CD4-positive, alpha-beta T cell treated with Interferon alpha-2 for 1 hour (primary cell): ENCODE measurements at regions not wholly inside any gene's neighbourhood (a gene's known extent, or its start where the extent isn't known, plus 50 kb on each side); places are given as distances from the start of the nearest gene placed in this dataset.

Experiments used
- DNase-seq, 2 donors: peaks; one replicate each; pipeline ENCODE4 v3.0.0-alpha.2; 2020 to 2022

DNA sequence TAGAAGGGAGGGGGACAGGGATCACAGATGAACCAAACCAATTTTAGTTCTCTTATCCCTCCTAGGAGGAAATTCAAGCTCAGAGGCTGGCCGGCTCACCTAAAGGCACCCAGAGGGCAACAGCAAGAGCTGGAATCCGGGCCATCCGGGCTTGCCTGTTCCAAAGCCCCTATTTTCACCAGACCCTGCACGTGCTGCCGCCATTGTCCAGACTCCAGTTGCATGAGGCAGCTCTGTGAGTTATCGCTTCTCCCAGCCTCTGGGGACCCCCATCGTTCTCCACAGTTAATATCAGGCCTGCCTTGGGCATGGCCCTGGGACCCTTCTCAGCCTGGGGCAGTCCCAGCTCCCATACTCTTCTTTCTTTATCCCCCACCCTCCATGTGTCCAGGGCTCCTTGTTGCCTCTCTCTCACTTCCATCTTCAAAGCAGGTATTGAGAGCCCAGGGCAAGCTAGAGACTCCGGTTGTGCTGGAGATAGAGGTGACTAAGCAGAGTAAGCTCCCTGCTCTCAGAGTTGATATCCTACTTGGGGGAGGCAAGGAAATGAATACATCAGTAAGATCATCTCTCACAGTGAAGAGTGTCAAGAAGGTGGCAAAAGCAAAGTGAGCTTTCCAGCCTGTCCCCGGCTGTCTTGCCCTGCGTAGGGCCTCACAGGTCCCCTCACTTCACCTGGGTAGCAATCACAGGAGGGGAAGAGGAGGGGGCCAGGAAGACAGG lies 322.8 kb downstream of the UACA start:
- no peak for DNase-seq

DNA sequence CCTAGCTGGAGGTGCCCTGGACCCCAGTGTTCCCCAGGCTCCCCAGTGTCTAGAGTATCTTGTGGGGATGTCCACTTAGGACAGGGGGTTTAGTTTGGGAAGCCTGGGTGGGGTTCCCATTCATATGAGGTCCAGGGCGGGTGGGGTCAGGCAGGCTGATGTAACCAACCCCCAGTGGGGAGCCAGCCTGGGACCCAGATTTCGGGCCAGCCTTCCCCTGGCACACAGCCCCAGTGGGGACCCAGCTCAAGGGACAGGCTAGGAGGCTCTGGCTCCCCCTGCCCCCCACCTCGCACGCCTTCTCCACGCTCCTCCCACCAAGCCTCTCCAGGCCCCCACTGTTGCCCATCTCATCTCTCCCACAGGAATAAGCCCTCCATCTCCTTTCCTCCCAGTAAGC lies 323.5 kb downstream of the UACA start:
- no peak for DNase-seq

DNA sequence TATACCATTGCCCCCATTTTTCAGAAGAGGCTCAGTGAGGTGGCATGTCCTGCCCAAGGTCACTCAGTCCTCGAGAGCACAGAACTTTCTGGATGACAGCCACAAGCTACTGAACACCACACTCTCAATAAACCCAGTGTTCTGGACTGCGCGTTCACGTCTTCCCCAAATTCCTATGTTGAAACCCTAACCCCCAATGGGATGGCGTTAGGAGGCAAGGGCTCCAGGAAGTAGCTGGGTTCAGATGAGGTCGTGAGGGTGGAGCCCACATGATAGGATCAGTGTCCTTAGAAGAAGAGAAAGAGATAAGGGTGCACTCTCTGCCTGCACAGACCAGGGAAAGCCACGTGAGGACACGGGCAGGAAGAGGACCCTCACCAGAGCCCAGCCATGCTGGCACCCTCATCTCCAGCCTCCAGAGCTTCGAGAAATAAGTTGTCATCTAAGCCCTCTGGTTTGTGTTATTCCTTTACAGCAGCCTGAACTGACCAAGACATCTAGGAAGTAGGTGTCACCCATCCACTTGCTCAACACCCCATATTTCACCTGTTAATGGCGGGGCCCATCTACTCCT lies 324.0 kb downstream of the UACA start:
- no peak for DNase-seq

DNA sequence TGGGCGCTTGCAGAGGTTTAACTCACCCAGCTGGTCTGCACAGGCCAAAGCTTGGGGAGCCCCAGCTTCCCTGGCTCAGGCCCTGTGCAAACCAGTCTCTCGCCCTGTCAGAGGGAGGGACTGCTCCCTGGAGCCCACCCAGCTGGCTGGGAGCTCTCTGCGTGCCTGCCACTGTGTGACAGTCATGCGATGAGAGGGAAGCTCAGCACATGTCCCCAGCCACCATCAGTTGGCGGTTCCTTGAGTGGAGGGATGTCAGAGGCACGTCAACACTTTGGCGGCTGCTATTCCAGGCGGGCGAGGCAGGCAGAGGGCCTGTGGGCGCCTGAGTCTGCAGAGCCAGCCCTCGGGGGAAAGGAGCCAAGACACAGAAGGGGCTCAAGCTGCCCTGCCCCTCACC lies 324.6 kb downstream of the UACA start:
- no peak for DNase-seq

DNA sequence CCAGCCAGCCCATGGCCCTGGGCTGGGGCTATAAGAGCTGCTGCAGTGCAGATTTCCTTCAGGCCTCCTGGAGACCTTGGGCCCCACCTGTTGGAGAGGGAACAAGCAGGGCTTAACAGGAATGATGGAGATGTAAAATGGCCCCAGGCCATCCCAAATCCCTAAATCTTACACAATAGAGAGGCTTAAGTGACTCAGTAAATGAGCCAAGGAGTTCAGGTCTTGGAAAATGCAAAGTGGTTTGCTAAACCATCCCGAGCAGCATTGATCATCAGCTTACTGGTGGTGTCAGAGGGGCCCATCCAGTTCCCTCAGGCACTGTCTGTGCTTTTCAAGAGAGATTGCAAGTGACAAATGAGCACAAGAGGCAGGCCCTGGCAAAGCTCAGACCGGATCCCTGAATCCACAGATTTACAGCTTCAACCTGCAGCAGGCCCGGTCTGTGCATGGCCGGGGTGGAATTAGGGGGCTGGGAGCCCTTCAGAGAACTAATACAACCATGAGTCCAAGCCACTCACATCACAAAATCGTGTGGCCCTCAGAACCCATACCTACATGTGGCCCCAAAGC lies 325.4 kb downstream of the UACA start:
- DNase-seq: no peak

DNA sequence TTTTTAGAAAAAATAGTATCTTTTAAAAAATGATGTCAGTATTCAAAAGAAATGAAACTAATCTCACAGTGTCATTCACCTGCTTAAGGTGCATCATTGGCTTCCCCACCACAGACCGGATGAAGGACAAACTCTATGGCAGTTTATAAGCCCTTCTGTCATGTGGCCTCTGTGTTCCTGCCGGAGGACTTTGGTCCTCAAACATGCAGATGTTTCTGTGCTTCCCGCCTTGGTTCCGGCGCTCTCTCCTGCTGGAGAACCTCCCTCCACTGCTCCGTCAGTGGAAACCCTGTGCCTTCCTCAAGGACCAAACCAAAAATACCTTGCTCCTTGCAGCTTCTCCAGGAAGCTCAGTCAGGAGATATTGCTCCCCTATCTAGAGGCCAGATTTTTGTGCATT lies 326.3 kb downstream of the UACA start:
- no peak for DNase-seq

DNA sequence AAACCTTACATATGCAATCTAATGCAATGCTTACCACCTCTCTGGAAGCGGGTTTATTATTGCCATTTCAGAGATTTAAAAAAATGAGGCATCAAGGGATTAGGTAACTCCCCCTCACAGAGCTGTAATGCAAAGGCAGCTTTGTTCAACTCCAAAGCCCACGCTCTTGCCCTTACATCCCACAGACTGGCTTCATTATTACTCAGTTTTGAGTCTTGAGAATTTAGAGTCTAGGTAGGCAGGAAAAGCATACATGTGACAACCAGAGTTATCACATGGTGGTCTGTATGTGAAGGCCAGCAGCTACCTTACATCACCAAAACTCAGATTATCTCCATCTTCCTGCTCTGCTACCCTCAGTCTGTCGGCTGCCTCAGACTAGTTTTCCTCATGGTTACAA lies 326.9 kb downstream of the UACA start:
- DNase-seq: no peak

DNA sequence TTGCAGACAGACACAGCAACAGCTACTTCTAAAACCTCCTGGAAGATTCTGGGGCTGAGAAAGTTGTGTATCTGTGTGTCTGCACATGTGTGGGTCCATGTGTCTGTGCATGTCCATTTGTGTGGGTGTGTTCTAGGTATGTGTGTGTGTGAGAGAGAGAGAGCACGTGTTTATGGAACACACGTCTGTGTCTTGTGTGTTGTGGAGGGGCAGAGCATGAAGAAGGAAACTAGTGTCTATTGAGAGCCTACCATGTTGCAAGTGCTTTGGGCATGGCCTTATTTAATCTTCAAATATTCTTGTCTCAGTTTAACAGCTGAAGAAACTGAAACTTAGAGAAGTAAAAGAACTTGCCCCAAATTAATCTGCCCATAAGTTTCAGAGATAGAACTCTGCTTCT lies 327.5 kb downstream of the UACA start:
- DNase-seq: no peak

DNA sequence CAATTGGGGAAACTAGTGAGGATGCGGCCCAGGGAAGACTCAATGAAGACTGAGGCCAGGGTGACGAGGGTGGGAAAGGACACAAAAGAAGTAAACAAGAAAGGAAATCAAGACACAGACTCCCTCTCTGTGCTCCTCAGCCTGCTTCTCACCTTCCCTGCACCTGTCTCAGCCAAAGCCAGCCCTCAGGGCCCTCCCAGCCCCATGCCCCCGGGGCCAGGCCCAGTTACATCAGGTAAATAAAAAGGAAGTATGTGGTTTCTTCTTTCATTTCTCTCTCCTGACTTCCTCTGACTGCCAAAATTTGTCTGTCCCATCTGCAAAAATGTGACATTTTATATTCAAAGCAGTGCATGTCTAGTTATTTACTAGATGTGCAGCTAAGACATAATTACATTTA lies 328.0 kb downstream of the UACA start:
- peak in 1 of 2 donors; percentile 43 for DNase-seq

DNA sequence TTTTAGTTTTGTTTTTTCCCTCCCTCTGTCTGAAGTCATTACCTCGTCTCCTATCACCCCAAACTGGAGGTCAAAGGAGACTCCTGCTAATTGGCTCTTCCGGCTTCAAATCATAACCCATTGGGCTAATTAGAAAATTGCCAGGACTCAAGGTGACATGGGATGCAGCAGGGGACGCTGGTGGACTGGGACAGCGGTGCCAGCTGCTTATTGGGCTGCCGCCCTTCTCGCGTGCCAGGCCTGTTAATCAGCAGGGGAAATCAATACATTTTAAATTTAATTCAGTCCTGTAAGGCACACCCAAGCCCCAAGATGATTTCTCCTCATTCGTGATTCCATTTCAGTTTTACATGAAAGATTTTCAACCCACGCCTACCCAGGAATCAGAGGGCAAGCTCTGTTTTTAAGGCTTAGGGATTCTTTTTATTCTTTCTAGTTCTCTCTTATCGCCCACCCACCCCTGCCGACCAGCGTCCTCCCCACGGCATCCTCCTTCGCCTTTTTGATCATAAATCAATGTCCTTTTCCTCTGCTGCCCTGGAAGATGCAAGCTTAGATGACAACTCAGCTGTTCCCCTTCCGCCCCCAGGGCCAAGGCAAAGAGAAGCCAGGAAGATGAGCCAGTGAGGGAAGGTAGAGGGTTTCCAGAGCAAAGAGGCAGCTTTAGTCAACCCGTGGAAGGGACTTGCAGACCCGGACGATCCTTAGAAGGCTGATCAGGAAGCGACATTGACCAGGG lies 329.6 kb downstream of the UACA start:
- no peak for DNase-seq

DNA sequence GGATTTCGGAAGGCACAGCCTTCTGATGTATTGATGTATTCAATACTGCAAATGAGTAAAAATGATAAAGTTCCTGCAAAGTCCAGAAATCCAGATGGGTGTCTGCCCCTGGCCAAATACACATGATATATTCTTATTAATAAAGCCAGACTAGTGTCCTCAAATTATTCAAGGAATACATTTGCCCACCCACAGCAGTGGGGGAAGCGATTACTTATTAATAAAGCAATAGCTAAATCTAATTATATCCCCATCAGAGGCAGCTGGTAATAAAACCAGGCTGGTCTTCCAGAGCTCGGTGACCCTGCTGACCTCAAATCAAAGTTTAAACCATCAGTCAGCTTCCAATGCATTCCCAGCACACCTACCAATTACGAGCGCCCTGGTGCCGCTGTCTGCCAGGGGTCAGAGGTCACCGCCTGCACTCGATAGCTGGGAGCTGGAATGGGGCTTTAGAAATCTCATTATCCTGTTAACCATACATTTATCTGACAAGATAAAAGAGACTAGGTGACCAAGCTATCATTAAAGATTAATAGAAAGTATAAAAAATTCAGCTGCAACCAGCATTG lies 330.3 kb downstream of the UACA start:
- no peak for DNase-seq

DNA sequence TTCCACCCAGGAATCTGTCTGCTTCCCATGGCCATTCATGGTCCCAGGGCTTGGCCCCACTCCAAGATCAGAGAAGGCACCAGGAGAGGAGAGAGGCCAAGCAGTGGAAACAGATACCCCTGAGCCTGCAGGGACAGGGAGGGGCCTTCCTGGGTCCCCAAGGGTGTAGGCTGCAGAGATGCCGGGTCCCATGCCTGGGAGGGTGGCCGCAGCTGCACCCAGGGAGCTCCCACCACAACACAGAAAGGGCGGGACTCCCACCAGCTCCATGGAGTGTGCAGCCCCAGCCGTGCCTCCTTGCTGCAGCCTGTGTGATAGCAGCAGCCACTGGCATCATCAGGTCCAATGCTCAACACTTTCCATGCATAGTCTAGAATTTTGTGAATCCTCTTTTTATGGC lies 331.5 kb downstream of the UACA start:
- DNase-seq: no peak

DNA sequence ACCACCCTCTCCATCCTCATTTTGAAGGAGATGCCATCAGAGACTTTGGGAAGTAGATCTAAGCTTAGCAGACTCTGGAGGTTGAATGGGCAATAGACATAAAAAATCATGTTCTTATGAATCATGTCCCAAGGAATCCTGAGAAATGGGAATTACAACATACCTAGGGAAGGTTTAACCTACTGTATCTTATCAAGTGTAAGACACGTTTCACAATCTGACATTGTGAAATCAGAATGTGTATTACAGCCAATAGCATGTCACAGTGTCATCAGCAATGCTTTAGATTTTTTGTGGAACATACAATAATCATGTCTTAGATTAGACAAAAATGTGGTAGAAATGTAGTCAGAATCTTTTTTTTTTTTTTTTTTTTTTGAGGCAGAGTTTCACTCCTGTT lies 332.4 kb upstream of the TLE3 start:
- no peak for DNase-seq

DNA sequence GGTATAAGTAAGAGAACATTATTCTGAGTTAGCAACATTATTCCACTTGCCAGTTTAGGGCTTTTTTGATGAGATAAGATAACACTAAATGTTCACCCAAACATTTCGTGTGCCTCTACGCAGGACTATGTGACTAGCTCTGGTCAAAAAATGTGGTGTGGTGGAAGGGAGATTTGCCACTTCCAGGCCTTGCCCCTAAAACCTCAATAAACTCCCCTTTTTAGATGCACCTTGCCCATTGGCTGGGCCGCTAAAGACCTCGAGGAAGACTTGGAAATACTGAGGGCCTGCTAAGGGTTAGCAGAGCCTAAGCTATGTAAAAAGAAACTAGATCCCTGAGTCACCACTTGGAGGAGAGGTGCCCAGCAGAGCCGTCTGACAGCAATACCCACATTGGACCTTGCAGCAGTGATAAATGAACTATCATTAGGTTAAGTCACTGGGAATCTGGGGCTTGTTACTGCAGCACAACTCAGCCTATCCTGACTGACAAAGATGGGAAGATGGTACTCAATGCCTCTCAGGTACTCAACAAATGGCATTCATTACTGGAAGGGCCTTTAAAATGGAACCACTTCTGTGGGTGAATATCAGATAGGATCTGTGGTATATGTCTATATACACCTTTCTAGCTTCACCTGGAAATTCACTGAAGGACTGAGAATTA lies 331.5 kb upstream of the TLE3 start:
- DNase-seq: no peak

DNA sequence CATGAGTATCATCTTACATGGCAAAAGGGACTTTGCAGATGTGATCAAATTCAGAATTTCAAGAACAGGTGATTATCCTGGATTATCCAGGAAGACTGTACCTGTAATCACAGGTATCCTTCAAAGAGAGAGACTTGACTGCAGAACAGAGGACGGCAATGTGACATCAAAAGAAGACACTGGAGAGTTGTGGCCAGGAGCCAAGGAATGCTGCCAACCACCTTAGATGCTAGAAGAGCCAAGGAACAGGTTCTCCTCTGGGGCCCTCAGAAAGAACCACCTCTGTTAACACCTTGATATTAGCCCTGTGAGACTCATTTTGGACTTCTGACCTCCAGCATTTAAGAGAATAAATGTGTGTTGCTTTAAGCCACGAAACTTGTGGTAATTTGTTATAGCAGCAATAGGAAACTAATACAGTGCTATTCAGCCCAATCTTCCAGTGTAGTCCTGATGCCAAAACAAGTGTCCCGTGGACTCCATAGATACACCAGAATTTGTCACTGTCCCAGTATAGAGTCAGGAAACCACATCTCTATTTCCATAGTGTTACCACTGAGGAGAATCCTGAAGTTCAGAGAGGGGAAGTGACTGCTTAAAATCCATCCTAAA lies 330.6 kb upstream of the TLE3 start:
- DNase-seq: no peak

DNA sequence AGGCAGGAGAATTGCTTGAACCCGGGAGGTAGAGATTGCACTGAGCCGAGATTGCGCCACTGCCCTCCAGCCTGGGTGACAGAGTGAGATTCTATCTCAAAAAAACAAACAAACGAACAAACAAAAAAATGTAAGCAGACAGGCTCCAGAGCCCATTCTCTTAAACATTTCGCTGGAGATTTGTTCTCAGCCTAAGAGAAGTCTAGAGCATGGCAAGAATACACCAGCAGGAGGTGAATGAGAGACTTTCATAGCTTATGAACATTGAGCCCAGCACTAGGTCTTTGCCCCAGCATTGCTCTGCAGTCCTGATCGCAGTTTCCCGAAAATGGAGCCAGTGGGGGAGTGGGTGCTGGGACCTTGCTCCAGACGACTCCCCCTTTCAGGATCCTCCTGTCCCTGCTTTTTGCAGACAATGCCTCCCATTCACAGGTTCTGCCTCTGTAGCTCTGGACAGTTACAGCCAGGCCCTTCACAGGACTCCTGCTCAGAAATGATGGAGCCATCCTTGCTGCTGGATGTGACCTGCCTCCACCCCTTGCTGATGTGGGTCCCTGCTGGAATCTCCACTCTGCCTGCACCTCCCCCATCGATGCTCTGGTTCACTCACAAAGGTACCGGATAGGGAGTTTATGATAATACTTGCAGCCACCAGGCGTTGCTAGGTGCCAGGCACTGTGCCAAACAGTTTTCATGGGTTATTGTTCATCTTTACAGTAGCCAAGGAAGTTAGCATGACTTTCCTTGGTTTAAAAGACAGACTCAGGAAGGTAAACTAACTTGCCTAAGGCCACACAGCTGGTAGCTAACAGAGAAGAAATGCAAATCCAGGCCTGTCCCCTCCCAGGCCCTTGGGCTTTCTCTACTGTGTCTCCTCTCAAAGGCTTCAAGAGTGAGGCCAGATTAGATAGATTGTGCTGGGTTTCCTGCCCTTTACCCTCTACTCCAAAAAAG lies 329.7 kb upstream of the TLE3 start:
- no peak for DNase-seq

DNA sequence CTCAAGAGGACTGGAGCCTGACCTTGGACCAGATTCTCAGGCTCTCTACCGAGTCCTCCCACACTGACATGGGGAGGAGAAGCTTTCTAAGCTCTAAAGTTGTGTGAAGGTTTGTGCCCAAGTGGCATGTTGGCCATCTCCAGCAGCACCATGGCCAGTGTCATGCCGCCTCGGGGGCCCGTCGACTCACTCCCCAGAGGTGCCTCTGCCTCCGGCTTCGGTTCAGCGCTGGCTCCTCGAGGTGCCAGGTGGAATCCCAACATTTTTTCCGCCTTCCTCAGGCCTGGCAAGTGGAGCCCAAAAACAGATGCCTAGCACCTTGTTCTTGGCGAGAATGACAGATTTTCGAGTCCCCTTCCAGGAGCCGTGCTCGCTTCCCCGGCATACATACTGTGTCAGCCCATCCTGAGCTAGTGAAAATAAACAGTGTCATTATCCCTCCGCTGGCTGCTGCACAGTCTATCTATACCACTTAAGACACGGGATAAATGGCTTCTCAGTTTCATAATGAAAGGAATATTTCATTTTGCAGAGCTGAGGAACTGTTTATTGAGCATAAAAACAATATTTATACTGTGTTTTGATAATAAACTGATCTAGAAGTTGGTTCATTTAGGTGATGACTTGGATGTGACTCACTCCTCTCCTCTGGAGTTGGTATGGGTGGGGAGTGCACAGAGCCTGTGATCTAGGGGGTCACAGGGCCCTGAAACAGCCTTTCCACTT lies 328.5 kb upstream of the TLE3 start:
- DNase-seq: no peak

DNA sequence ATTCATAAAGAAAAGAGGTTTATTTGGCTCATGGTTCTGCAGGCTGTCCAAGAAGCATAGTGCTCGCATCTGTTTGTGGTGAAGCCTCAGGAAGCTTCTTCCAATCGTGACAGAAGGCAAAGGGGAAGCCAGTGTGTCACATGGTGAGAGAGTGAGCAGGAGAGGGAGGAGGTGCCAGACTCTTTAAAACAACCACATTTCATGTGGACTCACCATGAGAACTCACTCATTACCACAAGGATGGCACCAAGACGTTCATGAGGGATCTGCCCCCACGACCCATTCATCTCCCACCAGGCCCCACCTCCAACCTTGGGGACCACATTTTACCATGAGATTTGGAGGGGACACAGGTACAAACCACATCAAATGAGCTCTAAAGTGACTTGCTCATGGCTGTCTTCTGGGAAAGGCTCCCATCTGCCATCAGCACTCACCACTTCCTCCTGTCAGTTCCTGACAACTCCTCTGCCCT lies 327.3 kb upstream of the TLE3 start:
- peak; percentile 17 to 24 for DNase-seq

DNA sequence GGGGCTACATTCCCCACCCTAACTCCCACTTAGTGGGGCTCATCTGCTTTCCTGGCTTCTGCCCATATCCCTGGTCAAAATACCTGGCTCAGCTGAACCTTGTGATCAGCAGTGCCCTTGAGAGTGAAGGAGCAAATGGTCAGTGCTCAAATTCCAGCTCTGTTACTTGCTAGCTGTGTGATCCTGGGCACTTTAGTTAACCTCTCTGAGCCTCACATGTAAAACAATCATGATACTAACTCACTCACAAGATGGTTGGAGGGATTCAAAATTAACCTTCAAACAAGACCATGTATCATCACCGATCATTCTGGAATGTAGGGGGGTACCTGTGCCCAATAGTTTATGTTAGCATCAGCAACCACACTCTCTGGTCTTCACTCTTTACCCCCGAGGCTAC lies 325.6 kb upstream of the TLE3 start:
- no peak for DNase-seq

DNA sequence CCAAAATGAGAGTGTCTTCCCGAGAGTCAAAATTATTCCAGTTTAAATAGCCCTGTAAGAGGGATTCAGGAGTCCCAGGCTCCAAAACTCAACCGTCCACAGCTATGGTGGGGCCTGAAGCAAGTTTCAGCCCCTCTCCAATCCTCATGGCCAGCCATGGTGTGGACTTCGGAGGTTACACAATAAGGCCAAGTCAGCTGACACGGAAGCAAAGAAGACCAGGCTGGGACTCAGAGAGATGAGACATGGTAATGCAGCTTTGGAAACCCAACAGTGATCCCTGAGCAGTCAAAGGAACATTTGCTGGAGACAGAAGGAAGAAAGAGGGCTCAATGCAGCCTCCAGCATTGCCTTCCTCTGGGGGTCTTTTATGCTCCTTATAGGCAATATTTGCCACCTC lies 324.6 kb upstream of the TLE3 start:
- no peak for DNase-seq
